BLaER1 treated with 17β-estradiol and CSF1 and Interleukin-3, amounts not matched to agents 10 nM and 100 nM (cell line): ENCODE measurements at regions not wholly inside any gene's neighbourhood (a gene's known extent, or its start where the extent isn't known, plus 50 kb on each side); places are given as distances from the start of the nearest gene placed in this dataset.

Experiments used
- H3K27ac ChIP-seq, 11 experiments: shearing (Covaris generic); formaldehyde crosslinking; 2 replicates each; pipeline ENCODE4 v1.8.1; 2022
- H3K27me3 ChIP-seq, 11 experiments: shearing (Covaris generic); formaldehyde crosslinking; 2 replicates each; pipeline ENCODE4 v1.8.1; 2022
- H3K36me3 ChIP-seq, 11 experiments: shearing (Covaris generic); formaldehyde crosslinking; 2 replicates each; pipeline ENCODE4 v1.8.1; 2022
- H3K4me1 ChIP-seq, 10 experiments: shearing (Covaris generic); formaldehyde crosslinking; 2 replicates each; pipeline ENCODE4 v1.8.1; 2022
- H3K4me2 ChIP-seq, 11 experiments: shearing (Covaris generic); formaldehyde crosslinking; 2 replicates each; pipeline ENCODE4 v1.8.1; 2022
- H3K4me3 ChIP-seq, 10 experiments: shearing (Covaris generic); formaldehyde crosslinking; 2 replicates each; pipeline ENCODE4 v1.8.1; 2022
- H3K9ac ChIP-seq, 11 experiments: shearing (Covaris generic); formaldehyde crosslinking; 2 replicates each; pipeline ENCODE4 v1.8.1; 2022
- H3K9me3 ChIP-seq, 11 experiments: shearing (Covaris generic); formaldehyde crosslinking; replicated peaks in 1 of 11; 2 replicates each; pipeline ENCODE4 v1.8.1; 2022
- H4K20me1 ChIP-seq, 11 experiments: shearing (Covaris generic); formaldehyde crosslinking; 2 replicates each; pipeline ENCODE4 v1.8.1; 2022
- Cebpa-rat ChIP-seq, 11 experiments: shearing (Covaris generic); IDR thresholded peaks; 2 replicates each; pipeline ENCODE4 v1.8.1; 2022

DNA sequence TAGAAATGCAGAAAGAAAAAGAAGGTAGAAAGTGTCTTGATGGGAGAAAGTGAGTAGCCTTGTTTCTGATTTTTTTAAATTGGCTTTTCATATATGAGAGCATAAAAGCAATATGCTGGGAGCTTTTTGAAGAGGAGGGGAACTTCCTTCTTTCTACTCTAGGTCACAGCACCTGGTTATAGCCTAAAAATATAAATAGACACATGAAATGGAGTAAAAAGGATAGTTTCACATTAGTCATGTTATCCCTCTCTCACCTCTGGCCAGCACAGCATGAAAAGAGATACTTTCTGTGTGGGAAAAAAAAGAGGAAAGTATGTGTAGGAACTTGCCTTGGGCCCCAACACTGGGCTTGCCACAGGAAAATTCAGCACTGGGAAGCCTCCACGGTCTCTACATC is 292.2 kb upstream of the ZWINT start:
- no peak for TF ChIP-seq Cebpa-rat (IDR thresholded peaks at IDR 0.05)
- Histone ChIP-seq H3K27me3 (no peaks in the 10 kb centered on the region), H3K9me3 (peaks cover 4 to 17% (median 7%) of the 10 kb centered on the region in 11 experiments; a peak in 10 of 22 replicates), H3K27ac (no peak overlapping the region), H3K9ac (no peak overlapping the region), H4K20me1 (no peaks in the 10 kb centered on the region), H3K4me2 (no peak overlapping the region), H3K4me1 (no peaks in the 10 kb centered on the region), H3K4me3 (no peak overlapping the region), H3K36me3 (no peaks in the 10 kb centered on the region)

DNA sequence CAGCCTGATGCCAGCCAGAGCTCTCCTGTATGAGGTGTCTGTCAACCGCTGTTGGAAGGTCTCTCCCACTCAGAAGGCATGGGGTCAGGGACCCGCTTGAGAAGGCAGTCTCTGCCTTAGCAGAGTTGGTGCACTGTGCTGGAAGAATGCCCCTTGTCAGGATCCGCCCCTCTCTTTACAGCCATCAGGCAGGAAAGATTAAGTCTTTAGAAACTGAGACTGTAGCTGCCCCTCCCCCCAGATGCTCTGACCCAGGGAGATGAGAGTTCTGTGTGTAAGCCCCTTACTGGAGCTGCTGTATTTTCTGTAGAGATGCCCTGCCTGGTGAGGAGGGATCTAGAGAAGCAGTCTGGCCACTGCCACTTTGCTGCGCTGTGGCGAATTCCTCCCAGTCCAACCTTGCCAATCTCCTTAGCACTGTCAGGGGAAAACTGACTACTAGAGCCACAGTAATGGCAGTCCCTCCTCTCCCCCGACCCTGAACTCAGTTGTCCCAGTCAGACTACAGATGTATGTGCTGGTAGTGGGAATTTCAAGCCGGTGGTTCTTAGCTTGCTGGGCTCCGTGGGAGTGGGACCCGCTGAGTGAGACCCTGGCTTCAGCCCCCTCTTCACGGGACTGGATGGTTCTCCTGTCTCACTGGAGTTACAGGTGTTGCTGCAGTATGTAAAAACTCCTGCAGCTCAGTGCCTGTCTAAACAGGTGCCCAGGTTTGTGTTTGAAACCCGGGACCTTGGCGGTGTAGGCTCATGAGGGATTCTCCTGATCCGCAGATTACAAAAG is 285.5 kb upstream of the ZWINT start:
- H3K36me3 ChIP-seq: no peaks in the 10 kb centered on the region
- H3K4me2 ChIP-seq: no peak overlapping the region
- 0 out of 22 replicates have a peak, but pooled peaks cover 0 to 3% (median 0%) of the 10 kb centered on the region in 11 experiments for H3K9me3 ChIP-seq
- H3K4me1 ChIP-seq: no peaks in the 10 kb centered on the region
- no peaks in the 10 kb centered on the region for H3K27me3 ChIP-seq
- no peak overlapping the region for H3K9ac ChIP-seq
- no peak overlapping the region for H3K4me3 ChIP-seq
- H4K20me1 ChIP-seq: no peaks in the 10 kb centered on the region
- TF ChIP-seq Cebpa-rat (IDR thresholded peaks at IDR 0.05): no peak
- H3K27ac ChIP-seq: no peak overlapping the region

DNA sequence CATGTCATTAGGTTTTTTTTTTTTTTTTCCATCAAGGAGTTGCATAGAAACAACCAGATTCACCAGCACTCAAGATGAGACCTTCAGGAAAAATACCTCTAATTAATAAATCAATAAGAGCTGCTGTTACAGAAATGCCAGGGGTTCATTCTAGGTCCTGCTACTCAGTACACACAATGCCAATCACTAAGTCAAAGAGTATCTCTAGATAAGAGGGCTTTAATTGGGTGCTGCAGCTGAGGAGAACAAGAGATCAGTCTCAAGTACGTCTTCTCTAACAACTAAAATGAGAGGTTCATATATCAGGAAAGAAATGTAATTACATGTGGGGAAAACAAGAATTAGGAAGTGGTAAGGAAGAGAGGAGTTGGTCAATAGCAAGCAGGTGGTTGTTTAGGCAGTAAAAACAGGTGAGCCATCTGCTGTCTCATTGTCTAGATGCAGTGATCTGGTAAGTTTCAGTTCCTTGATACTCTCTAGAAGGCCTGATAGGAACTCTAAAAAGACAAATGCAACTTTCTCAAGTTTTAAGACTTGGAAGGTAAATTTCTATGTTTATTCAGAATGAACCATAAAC is 272.9 kb upstream of the ZWINT start:
- H3K9ac ChIP-seq: no peak overlapping the region
- H3K27me3 ChIP-seq: no peaks in the 10 kb centered on the region
- no peak for TF ChIP-seq Cebpa-rat (IDR thresholded peaks at IDR 0.05)
- H3K4me1 ChIP-seq: peaks cover 0 to 4% (median 0%) of the 10 kb centered on the region in 10 experiments; a peak in 2 of 20 replicates
- peaks cover 0 to 12% (median under 1%) of the 10 kb centered on the region in 11 experiments; a peak in 6 of 22 replicates for H3K9me3 ChIP-seq
- no peak overlapping the region for H3K4me3 ChIP-seq
- H4K20me1 ChIP-seq: no peaks in the 10 kb centered on the region
- no peak overlapping the region for H3K27ac ChIP-seq
- peak overlapping the region in 1 of 11 experiments; percentile 18; a peak in 1 of 22 replicates for H3K4me2 ChIP-seq
- H3K36me3 ChIP-seq: no peaks in the 10 kb centered on the region

DNA sequence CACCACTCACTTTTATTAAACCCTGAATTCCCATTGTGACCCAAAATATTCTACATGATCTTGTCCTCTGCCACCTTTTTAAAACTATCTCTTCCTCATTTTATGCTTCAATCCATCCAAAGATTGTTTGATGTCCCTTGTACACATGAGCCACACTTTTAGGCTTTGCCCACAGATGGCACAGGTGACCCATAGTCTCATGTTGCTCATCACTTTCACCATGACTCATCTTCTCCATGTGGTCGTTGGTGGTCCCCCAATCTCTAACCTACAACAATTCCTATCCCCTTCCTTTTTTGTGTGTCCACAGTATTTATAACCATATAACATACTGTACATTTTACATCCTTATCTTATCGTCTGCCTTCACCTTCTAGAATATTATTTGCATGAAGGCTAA is 271.5 kb upstream of the ZWINT start:
- H4K20me1 ChIP-seq: no peaks in the 10 kb centered on the region
- no peak overlapping the region for H3K4me3 ChIP-seq
- no peak overlapping the region for H3K4me2 ChIP-seq
- H3K4me1 ChIP-seq: peaks cover 0 to 4% (median 0%) of the 10 kb centered on the region in 10 experiments; a peak in 2 of 20 replicates
- no peak for TF ChIP-seq Cebpa-rat (IDR thresholded peaks at IDR 0.05)
- H3K9me3 ChIP-seq: peaks cover 0 to 4% (median 0%) of the 10 kb centered on the region in 11 experiments; a peak in 2 of 22 replicates
- H3K27me3 ChIP-seq: no peaks in the 10 kb centered on the region
- H3K27ac ChIP-seq: no peak overlapping the region
- no peaks in the 10 kb centered on the region for H3K36me3 ChIP-seq
- H3K9ac ChIP-seq: no peak overlapping the region

DNA sequence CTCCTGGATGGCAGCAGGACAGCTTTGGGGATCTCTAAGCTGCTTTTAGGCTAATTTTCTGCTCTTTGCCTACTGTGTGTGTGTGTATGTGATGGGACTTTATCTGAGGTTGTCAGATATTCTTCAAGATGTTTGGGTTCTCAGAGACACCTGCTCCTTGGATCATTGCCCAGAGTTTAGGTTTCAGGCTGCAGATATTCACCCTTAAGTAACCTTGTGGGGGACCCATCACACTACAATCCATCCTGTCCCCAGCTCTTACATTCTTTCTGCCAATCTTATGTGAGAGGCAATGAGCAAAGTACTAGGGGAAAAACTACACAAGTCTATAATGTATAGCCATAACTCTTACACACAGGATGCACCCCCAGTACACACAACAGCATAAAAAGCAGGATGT is 263.0 kb upstream of the ZWINT start:
- Histone ChIP-seq H3K9ac (no peak overlapping the region), H3K27me3 (no peaks in the 10 kb centered on the region), H4K20me1 (no peaks in the 10 kb centered on the region; a peak in 1 of 22 replicates), H3K36me3 (no peaks in the 10 kb centered on the region), H3K4me2 (no peak overlapping the region), H3K4me3 (no peak overlapping the region), H3K4me1 (peaks cover 0 to 17% (median 13%) of the 10 kb centered on the region in 10 experiments; a peak in 14 of 20 replicates), H3K27ac (no peak overlapping the region), H3K9me3 (no peaks in the 10 kb centered on the region)
- no peak for TF ChIP-seq Cebpa-rat (IDR thresholded peaks at IDR 0.05)

DNA sequence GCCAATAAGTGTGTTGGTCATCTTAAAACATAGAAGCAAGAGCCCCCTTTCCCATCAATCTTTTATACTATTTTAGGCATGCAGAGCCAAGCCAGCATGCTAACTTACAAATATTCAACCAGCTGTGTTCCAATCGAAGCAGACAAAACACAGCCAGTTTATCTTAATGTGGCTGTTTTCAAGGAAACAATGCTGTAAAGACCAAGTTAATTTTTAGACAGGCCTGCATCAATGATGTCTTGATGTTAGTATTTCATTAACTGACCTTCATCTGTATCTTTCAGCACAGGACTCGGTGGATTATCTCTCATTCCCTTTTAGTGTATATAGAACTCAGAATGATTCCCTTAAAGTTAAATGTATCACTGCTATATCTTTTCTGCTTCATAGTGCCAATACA is 262.0 kb upstream of the ZWINT start:
- Histone ChIP-seq H4K20me1 (no peaks in the 10 kb centered on the region; a peak in 1 of 22 replicates), H3K9me3 (no peaks in the 10 kb centered on the region), H3K27ac (peak overlapping the region; percentile 28 to 77 (median 62); a peak in 15 of 22 replicates), H3K9ac (peak overlapping the region in 2 of 11 experiments; percentile 47 to 50; a peak in 2 of 22 replicates), H3K36me3 (no peaks in the 10 kb centered on the region), H3K4me3 (peak overlapping the region in 5 of 10 experiments; percentile 41 to 54 (median 47); a peak in 4 of 20 replicates), H3K4me2 (peak overlapping the region; percentile 60 to 90 (median 70)), H3K27me3 (no peaks in the 10 kb centered on the region), H3K4me1 (peaks cover 0 to 17% (median 13%) of the 10 kb centered on the region in 10 experiments; a peak in 14 of 20 replicates)
- no peak for TF ChIP-seq Cebpa-rat (IDR thresholded peaks at IDR 0.05)

DNA sequence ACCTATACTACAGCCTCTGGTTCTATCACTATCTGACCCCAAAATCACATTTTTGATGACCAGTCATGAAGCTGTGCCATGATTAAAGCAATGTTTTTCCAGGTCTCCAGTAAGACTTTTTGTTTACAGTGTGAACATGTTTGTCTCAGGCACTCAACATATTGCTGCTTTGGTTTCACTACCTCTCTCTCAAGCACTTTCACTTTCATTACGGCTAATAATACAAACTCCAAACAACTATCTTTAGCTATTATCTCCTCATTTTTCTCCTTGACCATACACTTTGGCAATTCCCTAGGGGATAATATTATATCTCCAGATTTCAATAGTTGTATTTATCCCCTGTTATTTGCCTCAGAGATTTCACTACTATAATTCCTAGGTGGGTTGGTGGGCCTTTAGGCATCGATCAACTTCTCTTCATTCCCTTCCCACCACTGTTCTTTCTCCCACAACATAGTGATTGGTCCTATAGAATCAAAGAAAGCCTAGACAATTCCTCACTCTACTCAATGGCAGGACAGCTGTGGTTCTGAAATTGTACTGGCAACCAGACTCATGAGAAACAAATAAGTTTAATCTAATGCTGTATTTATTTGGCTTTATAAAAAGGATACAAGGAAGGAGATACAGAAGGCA is 261.4 kb upstream of the ZWINT start:
- Histone ChIP-seq H3K4me1 (peaks cover 0 to 17% (median 13%) of the 10 kb centered on the region in 10 experiments; a peak in 14 of 20 replicates), H4K20me1 (no peaks in the 10 kb centered on the region; a peak in 1 of 22 replicates), H3K27me3 (no peaks in the 10 kb centered on the region), H3K4me2 (peak overlapping the region; percentile 60 to 90 (median 70)), H3K4me3 (peak overlapping the region; percentile 15 to 54 (median 42); a peak in 14 of 20 replicates), H3K9ac (peak overlapping the region in 9 of 11 experiments; percentile 33 to 64 (median 47); a peak in 15 of 22 replicates), H3K9me3 (no peaks in the 10 kb centered on the region), H3K27ac (peak overlapping the region; percentile 28 to 77 (median 62); a peak in 18 of 22 replicates), H3K36me3 (no peaks in the 10 kb centered on the region)
- no peak for TF ChIP-seq Cebpa-rat (IDR thresholded peaks at IDR 0.05)

DNA sequence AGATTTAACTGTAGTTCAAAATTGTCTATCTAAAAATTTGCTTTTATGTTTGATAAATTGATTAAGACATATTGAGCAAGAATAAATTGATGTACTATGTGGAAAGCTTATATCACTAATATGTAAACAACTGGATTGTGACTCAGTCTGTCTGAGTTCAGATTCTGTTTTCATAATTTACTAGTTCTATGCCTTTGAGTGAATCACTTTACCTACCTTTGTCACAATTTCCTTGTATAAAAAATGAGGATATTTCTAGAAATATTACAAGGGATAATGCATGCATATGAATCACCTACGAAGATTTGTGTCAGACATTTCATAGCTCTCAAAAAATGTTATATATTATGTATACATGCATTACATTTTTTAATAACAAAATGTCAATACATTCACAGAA is 245.1 kb upstream of the ZWINT start:
- H3K4me1 ChIP-seq: no peaks in the 10 kb centered on the region
- H3K4me3 ChIP-seq: no peak overlapping the region
- no peaks in the 10 kb centered on the region for H4K20me1 ChIP-seq
- H3K9ac ChIP-seq: no peak overlapping the region
- H3K27ac ChIP-seq: no peak overlapping the region
- H3K27me3 ChIP-seq: no peaks in the 10 kb centered on the region
- no peaks in the 10 kb centered on the region for H3K9me3 ChIP-seq
- no peak overlapping the region for H3K4me2 ChIP-seq
- TF ChIP-seq Cebpa-rat (IDR thresholded peaks at IDR 0.05): no peak
- no peaks in the 10 kb centered on the region for H3K36me3 ChIP-seq

DNA sequence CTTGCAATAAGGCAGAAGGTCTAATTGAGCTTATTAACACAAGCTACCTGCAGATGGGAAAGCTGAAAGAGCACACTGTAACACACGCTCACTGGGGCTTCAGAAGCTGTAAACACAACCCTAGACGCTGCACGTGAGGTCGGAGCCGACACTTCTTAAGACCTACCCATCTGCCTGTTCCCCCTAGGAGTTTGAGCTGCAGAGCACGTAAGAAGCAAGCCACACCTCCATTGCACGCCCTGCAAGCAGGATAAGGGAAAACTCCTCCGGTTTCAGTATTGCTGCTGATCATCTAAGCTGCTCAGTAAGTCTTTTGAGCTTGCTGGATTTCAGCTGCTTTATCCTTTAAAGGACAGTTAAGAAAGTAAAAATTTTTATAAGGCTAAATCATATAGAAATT is 244.0 kb upstream of the ZWINT start:
- H3K27ac ChIP-seq: no peak overlapping the region
- no peaks in the 10 kb centered on the region for H3K4me1 ChIP-seq
- no peak overlapping the region for H3K9ac ChIP-seq
- H3K4me3 ChIP-seq: no peak overlapping the region
- TF ChIP-seq Cebpa-rat (IDR thresholded peaks at IDR 0.05): no peak
- H3K4me2 ChIP-seq: no peak overlapping the region
- H3K27me3 ChIP-seq: no peaks in the 10 kb centered on the region
- H4K20me1 ChIP-seq: no peaks in the 10 kb centered on the region
- no peaks in the 10 kb centered on the region for H3K9me3 ChIP-seq
- H3K36me3 ChIP-seq: no peaks in the 10 kb centered on the region
